HUES48 (cell line): ENCODE measurements at regions not wholly inside any gene's neighbourhood (a gene's known extent, or its start where the extent isn't known, plus 50 kb on each side); places are given as distances from the start of the nearest gene placed in this dataset.

Experiments used
- H3K27ac ChIP-seq: one replicate; pipeline ENCODE4 v1.7.0; 2013; ENCODE audit warnings: low read depth, low read length, inconsistent platforms
- H3K27me3 ChIP-seq: 2 replicates; pipeline ENCODE4 v1.6.1; 2013; ENCODE audit warnings: mild to moderate bottlenecking, low read length; ENCODE audit not compliant: control insufficient read depth, insufficient read depth
- H3K36me3 ChIP-seq: 2 replicates; pipeline ENCODE4 v1.6.1; 2013; ENCODE audit warnings: low read length; ENCODE audit not compliant: control insufficient read depth, insufficient read depth
- H3K4me1 ChIP-seq: 2 replicates; pipeline ENCODE4 v1.6.1; 2013; ENCODE audit warnings: mild to moderate bottlenecking, low read length; ENCODE audit not compliant: control insufficient read depth, insufficient read depth
- H3K4me3 ChIP-seq: 2 replicates; pipeline ENCODE4 v1.5.1; 2013; ENCODE audit warnings: mild to moderate bottlenecking, low read depth, low read length
- H3K9ac ChIP-seq: 2 replicates; pipeline ENCODE4 v1.6.1; 2013; ENCODE audit warnings: mild to moderate bottlenecking, low read depth, low read length, moderate library complexity
- H3K9me3 ChIP-seq: 2 replicates; pipeline ENCODE4 v1.6.1; 2013; ENCODE audit warnings: low read length; ENCODE audit not compliant: control insufficient read depth, insufficient read depth

- H3K9ac ChIP-seq: no peak overlapping the region
- H3K27ac ChIP-seq: no peak overlapping the region
- no peak overlapping the region for H3K4me3 ChIP-seq
- H3K36me3 ChIP-seq: no peaks in the 10 kb centered on the region
- H3K9me3 ChIP-seq: no peaks in the 10 kb centered on the region
- no peaks in the 10 kb centered on the region for H3K4me1 ChIP-seq
- no peaks in the 10 kb centered on the region for H3K27me3 ChIP-seq
Measured at GRCh38 chr2:239610457-239611221, 209.8 kb upstream of the HDAC4 start.

- H3K27me3 ChIP-seq: no peaks in the 10 kb centered on the region
- no peaks in the 10 kb centered on the region for H3K9me3 ChIP-seq
- H3K27ac ChIP-seq: no peak overlapping the region
- H3K9ac ChIP-seq: no peak overlapping the region
- H3K4me1 ChIP-seq: no peaks in the 10 kb centered on the region
- H3K4me3 ChIP-seq: no peak overlapping the region
- H3K36me3 ChIP-seq: no peaks in the 10 kb centered on the region
Measured at GRCh38 chr2:239609607-239610310, 208.9 kb upstream of the HDAC4 start.

- Histone ChIP-seq H3K9ac (no peak overlapping the region), H3K36me3 (no peaks in the 10 kb centered on the region), H3K27me3 (no peaks in the 10 kb centered on the region), H3K4me3 (no peak overlapping the region), H3K4me1 (no peaks in the 10 kb centered on the region), H3K27ac (no peak overlapping the region), H3K9me3 (no peaks in the 10 kb centered on the region)
Measured at GRCh38 chr2:239609162-239609561, 208.3 kb upstream of the HDAC4 start.

GRCh38 chr2:239608723-239609122 lies 207.9 kb upstream of the HDAC4 start:
- Histone ChIP-seq H3K27me3 (no peaks in the 10 kb centered on the region), H3K27ac (no peak overlapping the region), H3K4me1 (no peaks in the 10 kb centered on the region), H3K4me3 (no peak overlapping the region), H3K9ac (no peak overlapping the region), H3K9me3 (no peaks in the 10 kb centered on the region), H3K36me3 (no peaks in the 10 kb centered on the region)

- H3K27ac ChIP-seq: no peak overlapping the region
- H3K36me3 ChIP-seq: no peaks in the 10 kb centered on the region
- no peaks in the 10 kb centered on the region for H3K4me1 ChIP-seq
- H3K27me3 ChIP-seq: no peaks in the 10 kb centered on the region
- H3K9ac ChIP-seq: no peak overlapping the region
- no peaks in the 10 kb centered on the region for H3K9me3 ChIP-seq
- H3K4me3 ChIP-seq: no peak overlapping the region
Measured at GRCh38 chr2:239608260-239608659, 207.4 kb upstream of the HDAC4 start.

- no peak overlapping the region for H3K9ac ChIP-seq
Measured at GRCh38 chr2:239607517-239608191, 206.8 kb upstream of the HDAC4 start.

GRCh38 chr2:239606741-239607516 lies 206.1 kb upstream of the HDAC4 start:
- Histone ChIP-seq H3K27me3 (0 out of 2 replicates have a peak, but pooled peaks cover 6% of the 10 kb centered on the region), H3K9me3 (no peaks in the 10 kb centered on the region), H3K4me3 (no peak overlapping the region), H3K4me1 (peaks cover 1% of the 10 kb centered on the region; the same call in 1 of the 2 replicates), H3K36me3 (no peaks in the 10 kb centered on the region), H3K27ac (no peak overlapping the region), H3K9ac (no peak overlapping the region)

More at GRCh38 chr2:239607517-239608191, 206.8 kb upstream of the HDAC4 start:
- no peak overlapping the region for H3K27ac ChIP-seq
- 0 out of 2 replicates have a peak, but pooled peaks cover under 1% of the 10 kb centered on the region for H3K27me3 ChIP-seq
- H3K4me3 ChIP-seq: no peak overlapping the region
- H3K4me1 ChIP-seq: no peaks in the 10 kb centered on the region
- no peaks in the 10 kb centered on the region for H3K36me3 ChIP-seq
- no peaks in the 10 kb centered on the region for H3K9me3 ChIP-seq

- Histone ChIP-seq H3K9ac (no peak overlapping the region), H3K4me3 (no peak overlapping the region), H3K9me3 (no peaks in the 10 kb centered on the region), H3K36me3 (no peaks in the 10 kb centered on the region), H3K27me3 (0 out of 2 replicates have a peak, but pooled peaks cover 6% of the 10 kb centered on the region), H3K4me1 (peaks cover 4% of the 10 kb centered on the region; the same call in 1 of the 2 replicates), H3K27ac (no peak overlapping the region)
Measured at GRCh38 chr2:239605976-239606375, 205.2 kb upstream of the HDAC4 start.

- no peak overlapping the region for H3K27ac ChIP-seq
- 0 out of 2 replicates have a peak, but pooled peaks cover 6% of the 10 kb centered on the region for H3K27me3 ChIP-seq
- no peaks in the 10 kb centered on the region for H3K36me3 ChIP-seq
- H3K9ac ChIP-seq: no peak overlapping the region
- peaks cover 4% of the 10 kb centered on the region; the same call in 1 of the 2 replicates for H3K4me1 ChIP-seq
- H3K4me3 ChIP-seq: no peak overlapping the region
- no peaks in the 10 kb centered on the region for H3K9me3 ChIP-seq
Measured at GRCh38 chr2:239605409-239605808, 204.6 kb upstream of the HDAC4 start.

- Histone ChIP-seq H3K4me3 (no peak overlapping the region), H3K27ac (no peak overlapping the region), H3K4me1 (peaks cover 4% of the 10 kb centered on the region; the same call in 1 of the 2 replicates), H3K9me3 (no peaks in the 10 kb centered on the region), H3K9ac (no peak overlapping the region), H3K27me3 (0 out of 2 replicates have a peak, but pooled peaks cover 6% of the 10 kb centered on the region), H3K36me3 (no peaks in the 10 kb centered on the region)
Measured at GRCh38 chr2:239604861-239605260, 204.0 kb upstream of the HDAC4 start.
